Loucy (cell line): ENCODE measurements at regions not wholly inside any gene's neighbourhood (a gene's known extent, or its start where the extent isn't known, plus 50 kb on each side); places are given as distances from the start of the nearest gene placed in this dataset.

Source experiments
- CTCF ChIP-seq: fragments of 200-600 bp; sonication (generic); conservative IDR thresholded peaks from 2 replicates; pipeline ENCODE4 v1.5.1; 2014; ENCODE audit warnings: mild to moderate bottlenecking, antibody characterized with exemption, low read length
- EZH2phosphoT487 ChIP-seq: fragments of 200-600 bp; IDR thresholded peaks from 2 replicates; pipeline ENCODE4 v1.6.1; 2018; ENCODE audit warnings: antibody characterized with exemption, mild to moderate bottlenecking, moderate library complexity, borderline replicate concordance

GRCh38 chr3:143182866-143183664 is 63.5 kb downstream of the CHST2 start:
- no peak for TF ChIP-seq CTCF
- no peak for TF ChIP-seq EZH2phosphoT487
